GM20431 (cell line): ENCODE measurements at regions not wholly inside any gene's neighbourhood (a gene's known extent, or its start where the extent isn't known, plus 50 kb on each side); places are given as distances from the start of the nearest gene placed in this dataset.
"Not testable (repeated sequence)": the region's sequence is repeated elsewhere in the genome, so short reads cannot be mapped to it uniquely, and the experiment has no call there.

Source experiments
- in situ Hi-C: fragments of 300-500 bp; cut with MseI, MboI; formaldehyde crosslinking; loops from one replicate; pipeline ENCODE4 v1.15.0; 2020; ENCODE audit warnings: low sequenced_read_pairs; ENCODE audit not compliant: unreplicated experiment

DNA sequence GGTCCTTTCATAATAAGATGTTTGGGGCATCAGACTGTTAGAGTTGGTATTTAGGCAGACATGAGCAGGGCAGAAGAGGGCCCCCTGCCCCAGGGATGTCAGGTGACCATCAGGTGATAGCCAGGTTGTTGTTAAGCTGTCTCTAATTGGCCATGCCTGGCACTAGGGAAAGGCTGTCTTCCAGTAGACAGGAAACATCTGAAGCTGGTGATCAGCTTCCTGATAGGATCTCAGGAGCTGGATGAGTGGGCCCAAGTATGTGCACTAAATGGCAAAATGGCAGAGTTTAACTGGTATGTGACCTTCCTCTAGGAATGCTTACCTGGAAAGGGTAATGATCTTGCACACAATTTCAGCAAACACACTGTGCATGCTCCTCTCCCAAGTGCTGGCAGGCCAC lies 190.7 kb downstream of the CDH26 start:
- in situ Hi-C loops: no loop called here

- in situ Hi-C loops: no loop called here
Measured at GRCh38 chr20:60152792-60153191, 194.6 kb downstream of the CDH26 start.

DNA sequence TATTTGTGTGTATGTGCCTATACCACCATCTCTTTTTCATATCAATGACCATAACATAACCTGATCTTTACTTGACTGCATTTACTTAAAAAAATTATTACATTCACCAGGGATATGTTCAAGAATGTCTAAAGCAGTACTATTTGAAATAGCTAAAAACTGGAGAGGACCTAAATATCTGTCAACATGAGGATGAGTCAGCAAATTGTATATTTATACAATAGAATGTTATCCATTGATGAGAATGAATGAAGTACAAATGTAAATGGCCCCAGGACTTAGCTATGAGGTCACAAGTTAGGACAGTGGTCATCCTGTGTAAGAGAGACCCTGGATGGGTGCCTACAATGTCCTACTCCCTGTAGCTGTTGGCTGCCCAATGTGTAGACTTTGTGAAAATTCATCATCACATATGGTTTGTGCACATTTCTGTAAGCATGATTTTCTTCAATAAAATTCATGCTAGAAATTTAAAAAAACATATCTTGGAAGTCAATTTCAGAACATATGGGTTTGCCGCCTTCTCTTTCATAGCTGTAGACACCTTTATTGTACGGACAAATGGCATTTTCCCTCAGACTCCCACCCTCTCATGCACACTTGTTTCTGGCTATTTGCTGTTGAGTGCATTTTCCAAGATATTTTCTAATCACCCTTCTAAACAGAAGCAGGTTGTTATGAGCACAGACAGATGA lies 202.4 kb downstream of the CDH26 start:
- in situ Hi-C loops: no loop called here

DNA sequence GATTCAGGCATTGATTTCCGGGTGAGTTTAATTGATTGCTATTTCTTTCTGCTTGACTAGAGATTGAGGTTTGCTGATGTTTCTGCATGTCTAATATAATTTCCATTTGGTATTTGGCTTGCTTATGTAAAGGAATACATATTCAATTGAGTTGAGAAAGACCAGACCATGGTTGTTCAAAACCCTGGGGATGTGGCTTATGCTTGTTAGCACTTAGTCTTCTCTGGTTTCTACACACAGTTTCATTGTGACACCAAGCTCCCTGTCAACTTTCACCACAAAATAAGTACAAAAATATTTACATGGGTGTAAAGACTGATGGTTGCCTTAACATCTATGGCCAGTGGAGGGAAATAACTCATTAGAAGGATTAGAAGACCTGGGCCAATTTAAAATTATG lies 209.6 kb downstream of the CDH26 start:
- in situ Hi-C loops: no loop called here

DNA sequence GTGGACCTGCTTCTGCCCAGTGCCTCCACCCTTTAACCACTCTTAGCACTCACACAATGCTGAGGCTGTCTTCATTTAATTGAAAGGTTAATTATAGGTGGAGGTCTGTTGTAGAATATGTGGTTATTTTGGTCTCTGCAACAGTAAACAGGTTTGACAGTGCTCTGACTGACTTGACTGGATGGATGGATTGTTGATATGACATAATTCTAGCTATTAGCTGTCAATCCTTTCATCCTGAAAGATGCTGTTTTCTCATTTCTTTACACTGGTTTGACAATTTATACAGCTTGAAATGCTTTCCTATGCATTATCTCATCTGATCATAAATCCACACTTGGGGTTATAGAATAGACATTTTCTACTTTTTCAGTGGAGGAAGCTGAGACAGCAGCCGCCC lies 210.7 kb downstream of the CDH26 start:
- in situ Hi-C loops: no loop called here

GRCh38 chr20:60170116-60170515 lies 211.9 kb downstream of the CDH26 start:
- in situ Hi-C loops: no loop called here

DNA sequence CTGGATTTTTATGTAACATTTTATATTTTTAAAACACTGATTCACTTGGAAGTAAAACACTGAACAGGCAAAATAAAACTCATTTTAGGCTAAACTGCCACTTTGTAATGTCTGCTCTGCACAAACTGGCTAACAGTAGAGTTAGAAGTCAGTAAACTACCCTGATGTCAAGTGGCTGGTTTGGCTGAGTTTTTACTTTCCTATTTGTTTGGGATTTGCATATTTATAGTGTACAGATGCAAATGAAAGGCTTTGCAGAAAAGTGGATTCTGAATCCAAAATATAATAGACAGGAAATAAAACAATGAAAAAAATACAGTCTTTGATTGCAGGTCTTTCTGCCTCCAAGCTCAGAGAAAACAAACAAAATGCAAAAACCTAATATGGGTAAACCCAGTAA lies 213.1 kb downstream of the CDH26 start:
- in situ Hi-C loops: no loop called here

GRCh38 chr20:60171738-60172137 lies 213.5 kb downstream of the CDH26 start:
- in situ Hi-C loops: no loop called here

GRCh38 chr20:60172346-60172984 lies 214.2 kb downstream of the CDH26 start:
- in situ Hi-C loops: no loop called here

- in situ Hi-C loops: no loop called here
Measured at GRCh38 chr20:60177080-60177479, 218.9 kb downstream of the CDH26 start.

DNA sequence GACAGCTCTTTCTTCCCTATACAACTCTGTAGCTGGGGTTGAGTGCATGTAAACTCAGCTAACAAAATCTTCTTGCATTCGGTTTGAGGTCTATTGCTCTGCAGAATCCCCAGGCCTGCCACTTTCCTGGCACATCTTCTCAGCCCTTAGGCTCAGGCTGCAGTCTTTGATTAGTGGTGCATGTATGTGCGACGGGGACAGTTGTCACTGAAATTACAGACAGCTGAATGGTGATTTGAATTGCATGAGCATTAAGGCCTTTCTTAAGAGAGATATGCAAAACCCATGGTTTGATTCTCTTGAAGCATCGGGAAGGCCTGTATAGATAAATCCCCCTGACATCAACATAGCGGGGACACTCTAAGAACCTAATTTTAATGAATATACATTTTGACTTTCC lies 222.8 kb downstream of the CDH26 start:
- in situ Hi-C loops: no loop called here

- in situ Hi-C loops: no loop called here
Measured at GRCh38 chr20:60186412-60186811, 228.2 kb downstream of the CDH26 start.

- in situ Hi-C loops: no loop called here
Measured at GRCh38 chr20:60187683-60188082, 229.5 kb downstream of the CDH26 start.

GRCh38 chr20:60191014-60191413 lies 232.8 kb downstream of the CDH26 start:
- in situ Hi-C loops: no loop called here

- in situ Hi-C loops: no loop called here
Measured at GRCh38 chr20:60192326-60192725, 234.1 kb downstream of the CDH26 start.

- in situ Hi-C loops: not testable (repeated sequence)
Measured at GRCh38 chr20:60199132-60199531, 240.9 kb downstream of the CDH26 start.

DNA sequence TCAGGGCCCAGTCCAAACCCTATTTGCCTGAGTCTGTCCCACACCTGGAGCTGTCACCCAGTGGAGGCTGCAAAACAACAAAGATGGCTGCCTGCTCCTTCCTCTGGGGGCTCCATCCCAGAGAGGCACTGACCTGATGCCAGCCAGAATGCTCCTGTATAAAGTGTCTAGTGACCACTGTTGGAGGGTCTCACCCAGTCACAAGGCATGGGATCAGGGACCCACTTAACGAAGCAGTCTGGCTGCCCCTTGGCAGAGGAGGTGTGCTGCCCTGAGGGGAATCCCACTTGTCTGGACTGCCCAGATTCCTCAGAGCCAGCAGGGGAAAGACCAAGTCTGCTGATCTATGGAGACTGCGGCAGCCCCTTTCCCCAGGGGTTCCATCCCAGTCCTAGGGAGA lies 241.6 kb downstream of the CDH26 start:
- in situ Hi-C loops: no loop called here

DNA sequence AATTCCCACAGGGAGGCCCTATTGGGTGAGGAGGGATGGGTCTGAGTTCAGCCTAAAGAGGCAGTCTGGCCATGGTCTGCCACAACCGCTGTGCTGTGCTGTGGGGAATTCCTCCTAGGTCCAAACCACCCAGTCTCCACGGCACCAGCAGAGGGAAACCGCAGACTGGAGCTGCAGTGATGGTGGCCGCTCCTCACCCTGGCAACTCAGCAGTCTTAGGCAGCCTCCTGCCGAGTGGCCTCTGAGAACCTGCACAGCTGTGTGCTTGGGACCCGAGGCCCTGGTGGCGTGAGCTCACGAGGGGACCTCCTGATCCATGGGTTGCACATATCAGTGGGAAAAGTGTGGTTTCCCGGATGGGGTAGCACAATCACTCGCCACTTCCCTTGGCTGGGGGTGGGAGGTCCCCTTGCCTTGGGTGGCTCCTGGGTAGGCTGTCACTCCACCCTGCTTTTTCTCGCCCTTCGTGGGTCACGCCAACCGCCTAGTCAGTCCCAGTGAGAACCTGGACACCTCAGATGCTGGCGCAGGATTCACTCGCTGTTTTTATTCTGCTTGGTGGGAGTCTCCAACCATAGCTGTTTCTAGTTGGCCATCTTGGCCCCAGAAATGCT lies 242.2 kb downstream of the CDH26 start:
- in situ Hi-C loops: no loop called here

DNA sequence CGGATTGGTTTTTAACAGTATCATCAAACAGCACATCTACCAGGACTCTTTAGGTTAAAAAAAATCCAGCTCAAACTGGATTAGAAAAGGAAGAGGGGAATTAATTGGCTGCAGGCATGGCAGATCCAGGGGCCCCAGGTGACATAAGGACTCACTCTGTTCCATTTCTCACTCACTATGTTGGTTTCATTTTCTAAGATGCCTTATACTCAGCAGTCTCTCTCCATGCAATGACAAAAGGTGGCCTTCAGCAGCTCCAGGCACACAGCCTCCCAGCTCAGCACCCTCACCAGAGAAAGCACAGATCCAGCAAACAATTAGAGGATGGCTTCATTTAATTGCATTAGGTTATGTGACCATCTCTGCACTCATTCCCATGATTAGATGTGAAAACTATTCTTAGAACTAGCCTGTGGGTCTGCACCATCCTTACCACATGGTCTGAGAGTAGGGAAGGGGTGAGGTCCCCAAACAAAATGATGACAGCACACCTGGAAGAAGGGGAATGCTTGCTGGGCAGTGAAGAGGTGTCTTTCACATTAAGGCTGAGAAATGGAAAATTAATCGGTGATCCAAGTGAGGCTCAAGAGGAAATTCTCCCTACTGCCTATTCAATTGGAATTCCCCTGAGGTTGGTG lies 243.1 kb downstream of the CDH26 start:
- in situ Hi-C loops: no loop called here

- in situ Hi-C loops: no loop called here
Measured at GRCh38 chr20:60202046-60202445, 243.8 kb downstream of the CDH26 start.

GRCh38 chr20:60203451-60203850 lies 245.2 kb downstream of the CDH26 start:
- in situ Hi-C loops: no loop called here
